GM18499 (cell line): ENCODE measurements at regions not wholly inside any gene's neighbourhood (a gene's known extent, or its start where the extent isn't known, plus 50 kb on each side); places are given as distances from the start of the nearest gene placed in this dataset.

Experiments used
- ATAC-seq: cut with Tn5 transposase; IDR thresholded peaks from one replicate; pipeline ENCODE4 v1.9.1; 2021; ENCODE audit warnings: moderate number of reproducible peaks; ENCODE audit not compliant: insufficient read depth, unreplicated experiment

GRCh38 chr2:6219906-6220305 lies 527.7 kb downstream of the SOX11 start:
- no peak for ATAC-seq

- ATAC-seq: no peak
Observed at GRCh38 chr2:6222296-6222695, 530.1 kb downstream of the SOX11 start.

- no peak for ATAC-seq
Observed at GRCh38 chr2:6224267-6224666, 532.1 kb downstream of the SOX11 start.

- no peak for ATAC-seq
Observed at GRCh38 chr2:6228251-6228650, 536.1 kb downstream of the SOX11 start.

GRCh38 chr2:6231166-6231565 lies 539.0 kb downstream of the SOX11 start:
- no peak for ATAC-seq

GRCh38 chr2:6233993-6234392 lies 541.8 kb downstream of the SOX11 start:
- ATAC-seq: no peak

- no peak for ATAC-seq
Observed at GRCh38 chr2:6234702-6235101, 542.5 kb downstream of the SOX11 start.

GRCh38 chr2:6236317-6236716 lies 544.1 kb downstream of the SOX11 start:
- no peak for ATAC-seq

GRCh38 chr2:6237039-6237660 lies 545.0 kb downstream of the SOX11 start:
- no peak for ATAC-seq

GRCh38 chr2:6249557-6249956 lies 557.4 kb downstream of the SOX11 start:
- no peak for ATAC-seq

- ATAC-seq: no peak
Observed at GRCh38 chr2:6254441-6254840, 562.3 kb downstream of the SOX11 start.

GRCh38 chr2:6264198-6264597 lies 572.0 kb downstream of the SOX11 start:
- ATAC-seq: no peak

GRCh38 chr2:6281524-6281923 lies 584.2 kb downstream of the CMPK2 start:
- no peak for ATAC-seq

- ATAC-seq: no peak
Observed at GRCh38 chr2:6283259-6283658, 582.4 kb downstream of the CMPK2 start.

GRCh38 chr2:6287406-6287805 lies 578.3 kb downstream of the CMPK2 start:
- no peak for ATAC-seq

GRCh38 chr2:6288791-6289190 lies 576.9 kb downstream of the CMPK2 start:
- ATAC-seq: no peak

- no peak for ATAC-seq
Observed at GRCh38 chr2:6290217-6291015, 575.3 kb downstream of the CMPK2 start.

GRCh38 chr2:6294791-6295190 lies 570.9 kb downstream of the CMPK2 start:
- no peak for ATAC-seq

- no peak for ATAC-seq
Observed at GRCh38 chr2:6297238-6297637, 568.5 kb downstream of the CMPK2 start.

- no peak for ATAC-seq
Observed at GRCh38 chr2:6301426-6301825, 564.3 kb downstream of the CMPK2 start.

- no peak for ATAC-seq
Observed at GRCh38 chr2:6308986-6309385, 556.7 kb downstream of the CMPK2 start.
